GM18868 (cell line): ENCODE measurements at regions not wholly inside any gene's neighbourhood (a gene's known extent, or its start where the extent isn't known, plus 50 kb on each side); places are given as distances from the start of the nearest gene placed in this dataset.

ENCODE experiments used
- ATAC-seq: cut with Tn5 transposase; IDR thresholded peaks from one replicate; pipeline ENCODE4 v1.9.1; 2021; ENCODE audit warnings: mild to moderate bottlenecking, moderate library complexity; ENCODE audit not compliant: unreplicated experiment

DNA sequence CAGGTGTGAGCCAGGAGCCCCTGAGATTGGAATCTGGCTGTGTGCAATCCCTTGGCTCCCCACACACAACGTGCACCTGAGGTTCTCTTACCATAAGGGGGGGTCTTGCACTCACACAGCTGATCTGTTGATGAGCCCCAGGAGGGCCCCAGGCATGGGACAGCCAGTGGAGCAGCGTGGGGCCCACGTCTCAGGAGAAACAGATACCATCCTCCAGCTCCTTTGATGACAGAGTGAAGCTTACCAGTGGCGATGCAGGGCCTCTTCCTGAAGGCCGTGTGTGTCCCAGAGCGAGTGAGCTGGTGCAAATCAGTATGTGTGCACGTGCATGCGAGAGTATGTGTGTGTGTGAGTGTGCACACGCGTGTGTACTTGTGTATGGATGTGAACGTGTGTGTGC, 287.4 kb downstream of the IRX1 start:
- no peak for ATAC-seq

DNA sequence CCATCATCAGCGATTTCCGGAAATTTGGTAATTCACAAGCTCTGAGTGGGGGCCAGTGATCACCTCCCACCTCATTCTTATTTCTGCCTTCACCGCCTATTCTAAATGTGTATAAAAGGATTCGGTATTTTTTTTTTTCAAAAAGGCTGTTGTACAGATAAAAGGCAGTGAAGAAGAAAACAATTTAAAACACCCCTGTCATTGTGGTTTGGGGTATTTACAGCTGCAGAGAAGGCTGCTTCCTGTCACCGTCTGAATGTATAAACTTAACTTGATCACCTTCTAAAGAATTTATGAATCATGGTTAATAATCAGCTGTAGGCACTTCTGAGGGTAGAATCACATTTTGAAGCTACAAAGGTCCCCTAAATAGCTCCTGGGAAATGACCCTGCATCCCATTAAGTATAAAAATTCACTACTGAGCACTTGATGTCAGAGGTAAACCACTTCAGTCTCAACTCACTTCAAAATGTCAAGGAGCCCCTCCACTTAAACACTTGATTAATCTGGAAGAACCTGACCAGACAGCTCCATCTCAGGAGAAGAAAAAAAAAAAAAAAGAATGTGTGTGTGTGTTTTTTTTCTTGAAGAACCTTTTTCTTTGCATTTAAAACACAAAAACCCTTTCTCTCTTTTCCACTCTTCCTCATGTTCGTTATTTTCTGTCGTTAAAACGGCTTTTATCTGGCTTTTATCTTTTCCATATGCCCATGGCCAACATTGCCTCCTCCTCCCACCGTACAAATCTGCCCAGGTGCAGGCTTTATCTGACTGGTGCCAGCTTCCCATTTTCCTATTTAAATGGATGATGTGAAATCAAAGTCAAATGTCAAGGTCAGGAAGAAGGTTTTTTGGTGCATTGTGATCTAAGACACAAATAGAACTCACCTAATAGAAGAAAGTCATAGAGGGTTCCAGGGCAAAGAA, 291.2 kb downstream of the IRX1 start:
- no peak for ATAC-seq

DNA sequence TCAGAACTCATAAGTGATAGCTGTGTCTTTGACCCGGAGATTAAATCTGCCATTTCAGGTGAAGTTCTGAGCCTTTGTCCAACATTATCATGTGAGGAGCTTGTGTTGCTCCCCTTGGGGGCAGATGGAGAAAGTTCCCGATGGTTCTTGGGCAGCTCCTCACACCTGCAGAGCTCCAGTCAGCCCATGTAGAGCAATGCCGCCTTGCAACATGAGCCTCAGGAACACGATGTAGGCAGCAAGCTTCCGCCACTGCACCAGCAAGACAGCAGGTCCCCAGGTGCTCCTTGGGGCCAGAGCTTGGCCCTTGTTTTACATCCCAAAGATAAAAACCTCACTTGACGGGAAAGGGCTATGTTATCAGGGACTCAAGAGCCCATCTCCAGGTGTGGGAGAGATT, 292.7 kb downstream of the IRX1 start:
- no peak for ATAC-seq

DNA sequence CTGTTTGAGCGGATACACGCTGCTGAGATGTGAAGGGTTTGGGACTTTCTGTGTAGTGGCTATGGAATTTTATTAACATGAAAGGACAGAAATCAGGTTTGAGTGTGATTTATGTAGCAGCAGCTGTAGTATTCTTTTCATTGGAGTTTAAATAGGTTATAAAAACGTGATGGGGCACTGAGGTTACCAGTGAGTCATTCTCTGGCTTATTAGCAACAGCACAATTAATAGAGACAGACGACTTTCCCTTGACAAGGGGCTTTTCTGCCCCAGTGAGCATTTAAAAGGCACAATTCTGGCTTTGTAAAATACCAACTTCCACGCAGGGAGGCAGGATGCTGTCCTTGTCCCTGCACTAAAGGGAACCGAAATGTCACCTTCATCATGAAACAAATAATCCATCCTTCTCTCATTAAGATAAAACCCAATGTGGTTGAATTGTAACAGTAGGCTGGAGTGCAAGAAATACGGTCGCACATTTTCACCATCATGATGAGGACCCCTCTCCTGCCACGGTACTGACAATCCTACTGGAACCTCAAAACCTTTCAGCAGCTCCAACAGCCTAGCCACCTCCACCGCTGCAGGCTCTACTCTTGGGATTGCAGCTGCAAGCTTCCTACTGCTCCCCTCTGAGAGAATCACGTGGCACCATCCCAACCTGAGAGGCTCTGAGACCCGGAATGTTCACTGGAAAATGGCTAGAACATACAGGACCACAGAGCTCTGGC, 293.9 kb downstream of the IRX1 start:
- ATAC-seq, result no peak

DNA sequence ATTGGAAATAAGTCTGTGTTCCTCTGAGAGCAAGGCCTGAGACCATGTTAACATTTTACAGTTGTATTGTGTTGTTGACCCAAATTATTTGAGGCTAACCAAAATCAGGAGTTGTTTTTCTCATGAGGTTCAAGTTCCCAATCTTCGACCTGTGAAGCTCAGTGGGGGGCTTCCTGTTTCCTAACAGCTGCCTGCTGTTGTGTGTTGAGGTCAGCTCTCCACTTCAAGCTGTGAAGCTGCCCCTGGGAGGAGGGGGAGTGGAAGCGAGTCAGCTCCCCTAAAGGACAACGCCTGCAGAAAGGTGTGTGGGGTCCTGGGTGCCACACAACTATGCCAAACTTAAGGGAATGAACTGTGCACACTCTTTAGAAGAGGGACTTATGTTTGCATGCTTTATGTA, 295.5 kb downstream of the IRX1 start:
- no peak for ATAC-seq

DNA sequence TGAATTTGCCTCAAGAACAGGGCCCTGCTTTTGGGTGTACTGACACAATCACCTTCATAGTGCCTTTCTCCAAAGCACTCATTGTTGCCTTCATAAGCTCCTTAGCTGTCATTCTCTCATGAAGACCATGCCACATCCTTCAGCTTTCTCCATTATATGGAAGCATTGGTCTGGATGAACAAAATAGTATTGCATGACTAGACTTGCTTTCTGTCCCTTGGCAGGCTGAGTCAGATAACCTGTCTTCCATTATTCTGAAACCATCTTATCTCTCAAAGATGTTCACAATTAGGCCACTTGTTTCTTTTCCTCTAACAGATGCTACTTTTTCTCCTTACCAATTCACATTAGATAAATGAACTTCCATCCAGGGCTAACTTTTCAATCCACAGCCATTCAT, 297.9 kb downstream of the IRX1 start:
- no peak for ATAC-seq

DNA sequence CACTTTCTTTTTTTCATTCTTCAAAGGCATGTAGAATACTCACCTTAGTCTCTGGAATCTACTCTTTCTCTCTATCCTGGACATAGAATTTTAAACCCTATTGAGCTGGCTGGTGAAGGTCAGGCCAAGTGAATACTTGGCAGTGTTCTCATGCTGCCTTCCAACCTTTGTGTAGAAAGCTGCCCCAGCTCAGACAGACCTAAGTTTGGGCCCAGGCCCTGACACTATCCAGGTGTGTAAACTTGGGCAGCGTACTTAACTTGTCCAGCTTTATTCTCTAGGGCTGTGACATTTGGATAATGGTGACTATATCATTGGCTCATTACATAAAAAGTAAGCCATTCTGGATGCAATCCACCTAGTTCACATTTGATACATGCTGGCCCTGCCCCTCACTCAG, 298.3 kb downstream of the IRX1 start:
- no peak for ATAC-seq

DNA sequence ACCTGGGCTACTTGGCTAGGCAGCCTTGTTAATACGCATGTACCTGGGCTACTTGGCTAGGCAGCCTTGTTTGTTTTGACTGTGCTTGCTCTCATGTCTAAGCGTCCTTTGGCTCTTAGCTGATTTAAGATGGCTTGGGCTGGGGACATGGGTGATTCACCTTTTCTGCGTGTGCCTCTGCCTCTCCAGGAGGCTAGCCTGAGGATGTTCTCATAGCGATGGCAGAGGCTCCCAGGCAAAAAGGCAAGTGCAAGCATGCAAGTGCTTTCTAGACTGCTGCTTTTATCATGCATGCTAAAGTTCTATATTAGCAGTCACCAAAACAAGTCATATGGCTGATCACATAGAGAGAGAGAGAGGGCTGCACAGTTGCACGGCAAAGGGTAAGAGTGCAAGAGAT, 300.5 kb downstream of the IRX1 start:
- no peak for ATAC-seq

DNA sequence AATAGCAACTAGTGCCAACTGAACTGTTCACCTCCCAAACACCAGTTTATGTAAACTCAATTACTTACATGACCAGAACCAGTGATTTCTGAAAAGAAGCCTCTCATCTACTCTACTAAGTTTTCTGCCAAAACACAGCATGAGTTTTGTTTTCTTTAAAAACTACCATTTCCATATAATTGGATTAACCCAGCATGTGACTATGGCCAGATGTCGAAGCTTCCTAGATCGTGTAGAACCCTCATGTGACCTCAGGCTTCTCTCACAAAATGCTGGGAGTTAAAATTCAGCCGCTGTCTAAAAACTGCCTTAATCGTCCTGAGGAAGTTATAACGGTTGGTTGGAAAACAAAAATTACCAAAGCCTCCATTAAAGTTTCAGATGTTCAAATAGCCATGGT, 303.5 kb downstream of the IRX1 start:
- ATAC-seq, result no peak

DNA sequence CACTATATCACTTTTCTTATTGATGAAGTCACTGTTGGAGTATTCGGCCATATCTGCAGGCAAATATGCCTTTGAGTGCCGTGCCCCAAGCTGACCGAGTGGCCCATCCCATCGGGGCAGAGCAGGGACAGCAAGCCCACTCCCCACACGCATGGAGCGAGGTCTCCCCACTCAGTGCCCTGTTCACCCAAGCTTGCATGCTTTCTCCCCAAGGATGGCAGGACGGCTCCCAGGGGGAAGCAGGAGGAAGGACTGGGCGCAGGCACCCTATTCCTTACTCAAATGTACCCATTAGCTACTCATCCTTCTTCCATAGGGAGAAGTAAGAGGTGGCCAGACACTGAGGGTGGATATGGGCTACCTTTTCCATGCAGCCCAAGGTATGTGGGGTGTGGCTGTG, 309.0 kb downstream of the IRX1 start:
- ATAC-seq, result no peak

DNA sequence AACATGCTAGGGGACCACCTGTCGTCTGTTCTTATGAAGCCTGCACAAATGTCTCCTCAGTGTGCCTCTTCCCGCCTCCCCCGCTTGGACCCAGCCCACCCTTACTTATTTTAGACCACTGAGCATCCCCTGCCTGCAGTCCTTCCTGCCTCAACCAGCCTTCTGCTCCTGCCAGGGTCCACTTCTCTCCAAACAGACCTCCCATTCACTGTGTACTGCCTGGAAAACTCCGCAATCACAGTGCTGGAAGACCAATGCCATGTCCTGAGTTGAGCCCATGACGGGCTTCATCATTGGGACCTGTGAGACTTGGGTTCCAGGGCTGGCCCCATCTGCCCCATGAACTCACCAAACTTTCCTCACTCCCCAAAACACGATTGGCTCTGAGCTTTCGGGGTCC, 309.4 kb downstream of the IRX1 start:
- ATAC-seq, result no peak

DNA sequence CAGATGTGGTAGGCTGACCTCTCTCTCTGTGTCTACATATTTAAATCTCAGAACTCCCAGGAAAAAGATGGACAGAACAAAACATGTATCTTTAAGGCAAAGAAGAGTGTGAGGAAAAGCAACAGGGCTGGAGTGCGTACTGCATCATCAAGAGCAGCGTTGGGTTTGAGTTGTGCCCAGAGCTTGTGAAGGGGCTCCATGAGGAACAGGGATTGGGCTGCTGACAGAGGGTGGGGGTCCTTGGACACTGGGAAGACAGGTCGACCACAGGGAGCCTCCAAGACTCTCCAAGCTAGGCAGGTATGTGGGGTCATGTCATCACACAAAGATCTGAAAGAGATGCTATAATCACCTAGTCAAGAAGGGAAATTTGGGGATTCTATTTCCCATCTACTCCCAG, 309.9 kb downstream of the IRX1 start:
- ATAC-seq, result no peak

DNA sequence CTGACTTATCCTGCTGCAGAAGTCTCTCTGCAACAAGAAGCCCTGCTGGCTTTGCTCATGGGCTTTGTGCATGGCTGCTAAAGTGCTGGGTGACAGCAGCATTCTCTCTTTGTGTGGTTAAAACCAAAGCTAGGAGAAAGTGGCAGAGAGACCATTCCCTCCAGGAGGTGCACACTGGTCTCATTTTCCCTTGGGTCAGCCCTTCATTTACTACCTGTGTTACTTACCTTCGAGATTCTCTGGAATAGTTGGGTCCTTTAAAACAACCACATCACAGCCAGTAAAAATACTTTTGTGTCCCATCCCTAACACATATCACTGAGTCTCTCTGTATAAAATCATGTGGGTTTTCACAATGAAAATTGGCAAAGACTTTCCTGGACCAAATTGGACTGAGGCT, 315.5 kb downstream of the IRX1 start:
- ATAC-seq, result no peak

DNA sequence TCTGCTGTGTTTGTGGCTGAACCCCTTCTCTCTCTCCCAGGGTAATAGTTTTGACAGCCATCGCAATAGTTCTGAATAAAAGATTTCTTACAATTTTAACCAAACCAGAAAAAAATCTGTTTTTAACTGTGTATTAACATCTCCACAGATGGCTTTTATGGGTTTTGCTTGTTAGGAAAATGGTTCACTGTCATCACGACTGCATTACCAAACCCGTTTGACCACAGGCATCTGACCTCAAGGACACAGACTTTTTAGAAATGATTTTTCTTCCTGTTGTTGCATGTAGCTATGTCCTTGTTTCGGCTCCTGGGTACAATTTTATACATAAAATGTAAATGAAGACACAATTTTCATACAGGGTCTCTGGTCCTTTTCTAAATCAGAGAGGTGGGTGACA, 316.1 kb downstream of the IRX1 start:
- no peak for ATAC-seq

DNA sequence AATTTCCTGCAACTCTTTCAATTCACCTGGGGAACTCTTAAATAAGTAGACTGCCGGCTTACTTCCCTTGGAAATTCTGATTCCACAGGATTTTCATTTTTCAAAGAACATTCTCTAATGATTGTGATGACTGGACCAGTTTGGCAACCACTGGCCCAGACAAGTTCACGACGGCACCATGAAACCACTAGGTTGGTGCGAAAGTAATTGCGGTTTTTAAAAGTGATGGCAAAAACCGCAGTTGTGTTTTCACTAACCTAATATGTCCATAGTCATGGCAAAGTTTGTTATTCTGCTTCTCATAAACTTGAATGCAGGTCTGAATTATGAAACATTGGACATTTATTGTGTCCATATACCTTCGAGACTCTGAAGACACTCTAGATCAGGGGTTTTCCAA, 317.2 kb downstream of the IRX1 start:
- ATAC-seq, result no peak

DNA sequence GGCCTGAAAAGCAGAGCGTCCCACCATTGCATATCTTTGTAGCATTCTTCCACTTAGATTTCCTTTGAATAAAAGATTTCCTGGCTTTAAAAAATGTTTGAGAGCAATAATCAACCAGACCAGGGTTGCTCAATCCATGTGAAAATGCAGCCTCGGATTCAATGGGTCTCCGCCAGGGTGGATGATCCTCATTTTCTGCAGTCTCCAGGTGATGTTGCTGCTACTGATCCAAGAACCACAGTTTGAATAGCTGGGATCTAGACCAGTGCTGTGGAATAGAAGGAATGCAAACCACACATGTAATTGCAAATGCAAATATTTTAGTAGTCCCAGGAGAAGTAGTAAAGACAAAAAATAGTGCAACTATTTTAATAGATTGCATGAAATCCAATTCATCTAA, 317.6 kb downstream of the IRX1 start:
- no peak for ATAC-seq

DNA sequence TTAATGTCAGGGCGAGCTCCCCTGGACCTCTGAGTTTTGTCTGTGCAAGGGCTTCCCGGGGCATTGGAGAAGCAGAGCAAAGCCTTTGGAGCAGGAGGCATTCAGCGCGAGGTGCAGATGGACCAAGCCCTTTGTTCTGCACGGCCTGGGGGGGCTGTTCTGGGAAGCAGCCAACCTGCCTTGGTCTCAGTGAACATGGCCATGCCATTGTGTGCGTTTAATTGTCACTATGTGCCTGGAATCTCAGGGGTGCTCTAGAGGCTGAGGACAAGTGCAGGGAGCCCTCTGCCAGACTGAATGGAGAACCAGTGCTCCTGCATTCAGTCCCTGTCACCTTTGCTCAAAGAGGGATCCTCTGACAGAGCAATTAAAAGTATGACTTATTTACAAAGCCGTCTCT, 329.4 kb downstream of the IRX1 start:
- ATAC-seq, result no peak

DNA sequence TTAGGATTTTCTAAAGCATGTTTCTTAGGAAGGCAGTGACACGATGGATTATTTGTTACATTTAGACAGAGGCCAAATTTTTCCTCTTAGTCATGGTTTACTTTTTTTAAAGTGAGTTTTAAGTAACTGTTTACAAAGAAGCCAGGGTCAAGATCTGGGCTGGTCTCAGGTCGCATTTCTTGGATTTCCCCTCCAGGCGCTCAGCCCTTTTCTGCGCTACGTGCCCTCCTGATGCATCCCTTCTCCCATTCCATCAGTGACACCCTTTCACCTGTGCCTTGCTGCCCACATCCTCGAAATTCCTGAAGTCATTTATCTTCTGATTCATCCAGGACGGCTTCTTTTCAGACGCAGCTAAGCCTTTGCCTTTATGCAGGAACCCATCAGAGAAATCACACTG, 330.3 kb downstream of the IRX1 start:
- ATAC-seq, result no peak

DNA sequence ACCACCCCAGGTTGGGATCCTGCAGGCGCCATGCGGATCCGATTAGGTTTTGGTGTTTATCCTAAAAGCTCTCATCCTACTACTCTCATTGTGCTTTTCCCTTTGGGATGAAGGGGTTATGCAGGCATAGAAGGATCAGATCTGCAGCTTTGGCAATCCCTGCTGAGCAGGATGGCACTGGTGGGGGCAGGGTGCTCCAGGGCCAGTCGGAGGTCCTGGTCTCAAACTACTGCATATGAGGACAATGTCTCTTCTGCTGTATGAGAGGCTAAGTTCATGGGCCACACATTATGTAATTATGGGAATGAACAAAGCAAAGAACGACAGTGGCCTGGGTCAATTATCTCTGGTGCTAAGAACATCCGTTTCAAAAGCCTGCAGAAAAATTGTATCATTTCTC, 334.2 kb downstream of the IRX1 start:
- no peak for ATAC-seq

DNA sequence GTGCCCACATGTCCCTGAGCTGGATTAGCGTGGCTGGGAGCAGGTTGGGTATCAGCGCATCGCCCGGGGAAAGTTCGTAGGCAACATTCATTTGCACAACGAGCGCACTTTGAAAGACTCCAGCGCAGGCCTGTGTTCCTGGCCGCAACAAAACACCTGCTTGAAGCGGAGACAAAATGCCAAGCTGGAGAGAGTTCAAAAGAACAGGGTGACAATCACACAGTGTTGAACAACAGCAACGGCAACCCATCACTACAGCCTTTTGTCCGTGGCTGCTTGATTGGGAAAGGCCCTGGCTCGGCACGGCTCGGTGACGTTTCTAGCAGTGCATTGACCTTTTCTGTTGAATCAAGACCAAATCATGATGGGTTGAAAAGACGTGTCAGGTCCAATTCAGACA, 336.3 kb downstream of the IRX1 start:
- no peak for ATAC-seq

DNA sequence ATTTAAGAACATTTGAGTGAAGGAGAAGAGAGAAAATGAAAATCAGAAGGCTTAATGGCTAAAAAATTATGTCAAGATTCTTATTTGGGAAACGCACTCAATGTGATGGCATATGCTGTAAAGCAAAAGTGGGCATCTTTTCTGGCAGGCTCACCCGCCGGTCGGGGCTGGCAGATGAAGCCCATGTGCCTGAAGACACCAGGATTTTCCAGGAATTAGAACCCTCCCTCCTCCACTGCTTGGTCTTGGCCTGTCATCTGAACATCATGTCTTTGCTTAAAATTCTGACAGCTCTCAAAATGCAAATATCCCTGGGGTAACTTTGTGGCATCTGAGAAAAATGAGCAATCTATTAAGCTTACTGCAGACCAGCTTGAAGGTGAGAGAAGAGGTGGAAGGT, 337.9 kb downstream of the IRX1 start:
- no peak for ATAC-seq

DNA sequence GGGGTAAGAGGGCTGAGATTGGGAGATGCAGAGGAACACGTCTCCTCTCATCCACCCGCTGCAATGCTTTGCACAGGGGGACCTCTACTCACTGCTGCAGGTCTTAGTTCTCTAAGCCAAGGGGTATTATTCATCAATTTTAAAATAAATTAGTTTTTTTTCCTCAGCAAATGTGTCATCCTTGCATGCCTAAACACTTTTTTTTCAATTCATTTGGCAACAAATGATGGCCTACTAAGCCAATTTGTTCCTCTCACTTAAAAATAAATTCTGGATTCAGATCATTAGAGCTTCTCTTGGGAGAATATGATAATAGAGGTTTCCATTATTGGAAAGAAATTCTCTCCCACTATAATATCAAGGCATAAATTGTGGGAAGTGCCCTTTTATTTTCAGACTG, 338.3 kb downstream of the IRX1 start:
- ATAC-seq, result no peak
